ENCODE measurements at regions not wholly inside any gene's neighbourhood (a gene's known extent, or its start where the extent isn't known, plus 50 kb on each side); places are given as distances from the start of the nearest gene placed in this dataset.

GRCh38 chr7:16063221-16063620 lies 358.1 kb downstream of the CRPPA start:
- ATAC-seq (ENCODE audit: low FRiP score) (no peak), DNase-seq (ENCODE audit: low spot score) (no peak)

DNA sequence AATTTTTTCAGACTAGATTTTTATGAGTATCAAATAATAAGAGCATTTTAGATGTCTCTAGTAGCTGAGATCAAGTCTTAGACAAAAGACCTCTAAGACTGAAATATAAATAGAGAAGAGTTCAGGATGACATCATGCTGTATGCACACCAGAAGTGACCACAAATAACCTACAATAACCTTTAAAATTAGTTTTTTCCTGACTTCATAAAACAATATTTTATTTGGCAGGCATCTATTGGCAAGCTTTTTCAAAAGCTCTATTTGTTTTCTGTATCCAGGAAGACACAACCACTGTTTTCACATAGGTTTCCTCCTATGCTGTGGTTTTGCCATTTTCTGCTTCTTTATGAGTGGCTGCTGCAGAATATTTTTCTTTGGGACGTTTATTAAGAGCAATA lies 359.1 kb downstream of the CRPPA start:
- ATAC-seq (ENCODE audit: low FRiP score) (no peak), DNase-seq (ENCODE audit: low spot score) (no peak)
- no peak for TF ChIP-seq CTCF (IDR thresholded peaks at IDR 0.05)

More at GRCh38 chr7:16063221-16063620, 358.1 kb downstream of the CRPPA start:
- no peak for TF ChIP-seq CTCF (IDR thresholded peaks at IDR 0.05)

GRCh38 chr7:16061630-16062029 lies 359.7 kb downstream of the CRPPA start:
- TF ChIP-seq CTCF (IDR thresholded peaks at IDR 0.05), result no peak
- ATAC-seq (ENCODE audit: low FRiP score) (no peak), DNase-seq (ENCODE audit: low spot score) (no peak)

- ATAC-seq (ENCODE audit: low FRiP score) (no peak), DNase-seq (ENCODE audit: low spot score) (no peak)
- no peak for TF ChIP-seq CTCF (IDR thresholded peaks at IDR 0.05)
Measured at GRCh38 chr7:16061011-16061410, 360.3 kb downstream of the CRPPA start.

DNA sequence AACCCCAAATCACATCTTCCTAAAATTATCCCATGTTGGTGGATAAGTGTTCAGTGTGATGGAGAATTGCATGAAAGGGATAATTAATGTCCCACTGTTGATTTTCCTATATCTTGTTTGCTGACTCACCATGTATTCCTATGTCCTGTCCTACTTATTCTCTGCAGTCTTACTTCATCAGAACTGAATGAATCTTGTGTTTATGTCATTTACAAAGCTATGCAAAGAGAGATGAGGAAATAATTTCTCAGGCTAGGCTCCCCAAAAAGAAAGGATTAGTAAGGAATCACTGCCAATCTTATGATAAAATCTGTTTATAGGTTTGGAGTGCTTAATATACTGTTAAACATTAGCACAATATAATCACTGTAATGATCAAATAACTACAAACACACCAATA lies 360.8 kb downstream of the CRPPA start:
- DNase-seq (ENCODE audit: low spot score) (no peak), ATAC-seq (ENCODE audit: low FRiP score) (no peak)
- TF ChIP-seq CTCF (IDR thresholded peaks at IDR 0.05), result no peak

DNA sequence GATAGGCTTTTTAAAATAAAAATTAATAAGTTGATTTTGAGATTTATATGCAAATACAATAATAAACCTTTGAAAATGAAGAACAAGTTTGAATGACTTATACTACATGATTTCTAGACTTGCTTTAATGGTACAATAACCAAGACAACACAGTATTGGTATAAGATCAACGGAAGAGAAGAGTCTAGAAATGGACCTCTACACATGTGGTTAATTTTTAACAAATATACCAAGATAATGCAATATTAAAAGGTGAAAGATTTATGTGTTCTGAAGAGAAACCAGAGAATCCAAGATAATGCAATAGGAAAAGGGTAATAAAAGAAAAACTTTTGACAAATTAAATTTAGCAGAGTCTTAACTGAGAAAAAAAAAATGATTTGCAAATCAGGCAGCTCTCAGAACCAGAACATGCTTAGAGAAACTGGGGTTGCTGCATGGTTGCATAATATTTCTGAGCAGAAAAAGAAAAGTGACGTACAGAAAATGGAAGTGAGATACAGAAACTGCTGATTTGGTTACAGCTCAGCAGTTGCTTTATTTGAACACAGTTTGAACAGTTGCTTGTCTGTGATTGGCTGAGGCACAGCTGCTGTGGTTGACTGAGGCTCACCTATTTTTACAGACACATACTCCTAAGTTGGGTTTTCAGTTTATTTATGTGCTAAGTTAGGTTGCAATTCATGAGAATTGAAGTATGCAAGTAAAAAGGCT lies 365.9 kb downstream of the CRPPA start:
- no peak for TF ChIP-seq CTCF (IDR thresholded peaks at IDR 0.05)
- ATAC-seq (ENCODE audit: low FRiP score) (no peak), DNase-seq (ENCODE audit: low spot score) (no peak)

GRCh38 chr7:16051561-16052255 lies 365.2 kb upstream of the MEOX2 start:
- ATAC-seq (ENCODE audit: low FRiP score) (peak; percentile 57), DNase-seq (ENCODE audit: low spot score) (no peak)
- TF ChIP-seq CTCF (IDR thresholded peaks at IDR 0.05), result no peak
